ENCODE measurements at regions not wholly inside any gene's neighbourhood (a gene's known extent, or its start where the extent isn't known, plus 50 kb on each side); places are given as distances from the start of the nearest gene placed in this dataset.

DNA sequence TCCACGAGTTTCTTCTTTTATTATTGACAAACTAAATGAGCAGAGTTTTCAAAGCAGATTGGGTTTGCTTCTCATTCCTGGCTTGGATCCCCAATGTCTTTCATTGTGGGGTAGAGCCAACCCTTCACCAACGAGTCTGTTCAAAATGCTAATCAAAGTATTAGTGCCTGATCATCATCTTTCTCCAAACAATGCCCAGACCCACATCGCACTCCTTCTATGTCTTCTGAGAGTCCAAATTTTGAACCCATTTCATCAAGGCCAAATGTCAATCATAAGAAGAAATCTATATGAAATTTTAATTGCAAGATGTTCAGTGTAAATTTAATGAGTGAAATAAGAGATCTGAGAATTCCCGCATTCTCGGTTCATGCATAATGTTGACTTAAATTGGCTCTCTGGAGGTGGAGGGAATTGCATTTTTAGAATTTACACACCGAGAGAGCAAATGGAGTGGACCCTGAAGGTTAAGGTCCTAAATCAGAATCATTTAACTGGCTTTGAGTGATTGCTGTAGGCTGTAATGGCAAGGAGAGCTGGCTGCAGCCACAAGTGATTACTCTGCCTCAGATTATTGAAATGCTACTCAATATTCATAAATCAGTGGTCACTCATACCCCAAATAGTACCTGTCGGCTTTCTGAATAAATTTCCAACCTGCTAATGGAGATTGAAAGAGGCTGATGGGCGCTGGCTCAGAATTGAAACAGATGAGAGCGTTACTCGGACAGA lies 602.9 kb downstream of the TYW1 start:
- TF ChIP-seq, protein P1, sequence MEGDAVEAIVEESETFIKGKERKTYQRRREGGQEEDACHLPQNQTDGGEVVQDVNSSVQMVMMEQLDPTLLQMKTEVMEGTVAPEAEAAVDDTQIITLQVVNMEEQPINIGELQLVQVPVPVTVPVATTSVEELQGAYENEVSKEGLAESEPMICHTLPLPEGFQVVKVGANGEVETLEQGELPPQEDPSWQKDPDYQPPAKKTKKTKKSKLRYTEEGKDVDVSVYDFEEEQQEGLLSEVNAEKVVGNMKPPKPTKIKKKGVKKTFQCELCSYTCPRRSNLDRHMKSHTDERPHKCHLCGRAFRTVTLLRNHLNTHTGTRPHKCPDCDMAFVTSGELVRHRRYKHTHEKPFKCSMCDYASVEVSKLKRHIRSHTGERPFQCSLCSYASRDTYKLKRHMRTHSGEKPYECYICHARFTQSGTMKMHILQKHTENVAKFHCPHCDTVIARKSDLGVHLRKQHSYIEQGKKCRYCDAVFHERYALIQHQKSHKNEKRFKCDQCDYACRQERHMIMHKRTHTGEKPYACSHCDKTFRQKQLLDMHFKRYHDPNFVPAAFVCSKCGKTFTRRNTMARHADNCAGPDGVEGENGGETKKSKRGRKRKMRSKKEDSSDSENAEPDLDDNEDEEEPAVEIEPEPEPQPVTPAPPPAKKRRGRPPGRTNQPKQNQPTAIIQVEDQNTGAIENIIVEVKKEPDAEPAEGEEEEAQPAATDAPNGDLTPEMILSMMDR (IDR thresholded peaks at IDR 0.05; ENCODE audit: low read length, missing control alignments) = no peak
- DNase-seq (ENCODE audit: low read depth) = no peak
- no peak overlapping the region for H3K4me3 ChIP-seq (replicated peaks; ENCODE audit: low read depth, low read length)

DNA sequence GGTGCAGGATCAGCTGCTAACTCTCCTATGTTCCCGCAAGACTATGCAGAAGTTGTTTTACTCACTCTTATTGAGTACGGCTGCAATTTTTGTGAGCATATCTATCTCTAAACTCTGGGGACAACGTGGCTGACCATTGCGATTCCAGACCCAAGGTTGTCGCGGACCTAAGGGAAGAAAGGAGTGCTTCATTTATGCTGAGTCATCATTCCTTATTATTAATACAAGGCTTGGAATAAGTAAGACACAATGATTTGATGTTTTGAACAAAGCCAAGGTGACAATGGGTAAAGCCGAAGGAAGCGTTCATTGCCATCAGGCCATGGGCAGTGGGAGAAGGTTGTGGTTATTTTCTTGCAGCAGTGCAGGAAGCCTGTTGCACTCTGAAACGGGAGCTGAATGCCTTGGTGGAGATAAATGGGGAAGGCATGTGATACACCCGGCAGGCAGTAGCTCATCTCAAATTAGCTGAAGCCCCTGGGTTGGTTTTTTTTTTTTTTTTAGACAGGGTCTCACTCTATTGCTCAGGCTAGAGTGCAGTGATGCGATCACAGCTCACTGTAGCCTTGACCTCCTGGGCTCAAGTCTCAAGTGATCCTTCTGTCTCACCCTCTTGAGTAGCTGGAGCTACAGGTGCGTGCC lies 605.7 kb downstream of the TYW1 start:
- DNase-seq (ENCODE audit: low read depth) = no peak
- TF ChIP-seq, protein P1 (IDR thresholded peaks at IDR 0.05; ENCODE audit: low read length, missing control alignments) = no peak
- no peak overlapping the region for H3K4me3 ChIP-seq (replicated peaks; ENCODE audit: low read depth, low read length)

DNA sequence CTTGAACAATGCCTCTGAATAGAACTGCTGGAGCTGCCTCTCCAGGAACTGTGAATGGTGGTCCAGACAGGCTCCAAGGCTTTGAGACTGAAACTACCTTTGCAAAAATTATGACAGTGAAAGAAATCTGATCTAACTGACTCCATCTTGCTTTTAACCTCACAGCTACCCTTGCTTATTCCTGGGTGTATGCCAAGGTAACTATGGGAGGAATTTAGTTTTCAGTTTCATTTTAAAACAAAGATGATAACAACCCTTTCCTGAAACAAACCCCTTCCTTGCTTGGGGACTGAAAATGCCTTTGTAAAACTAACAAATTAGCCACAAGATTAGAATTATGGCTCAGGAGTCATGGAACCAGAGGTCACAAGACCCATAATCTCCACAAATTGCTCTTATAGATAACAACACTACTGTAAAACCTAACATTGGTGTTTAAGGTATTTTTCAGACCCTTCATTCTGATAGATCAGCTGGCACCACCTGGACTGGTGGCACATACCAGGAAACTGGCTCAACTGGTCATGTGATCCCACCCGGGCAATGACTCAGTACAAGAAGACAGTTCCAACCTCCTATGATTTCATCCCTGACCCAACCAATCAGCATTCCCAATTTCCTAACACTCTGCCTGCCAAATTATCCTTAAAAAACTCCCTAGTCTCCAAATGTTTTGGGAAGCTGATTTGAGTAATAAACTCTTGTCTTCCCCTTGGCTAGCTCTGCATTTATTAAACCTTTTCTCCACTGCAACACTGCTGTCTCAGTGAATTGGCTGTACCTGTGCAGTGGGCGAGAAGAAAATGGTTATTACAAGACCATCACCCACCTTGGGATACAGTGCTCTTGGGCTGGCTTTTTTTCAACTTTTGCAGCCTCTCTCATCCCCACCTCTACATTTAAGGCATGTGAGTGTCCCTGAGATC lies 608.1 kb downstream of the TYW1 start:
- TF ChIP-seq, protein P1 (IDR thresholded peaks at IDR 0.05; ENCODE audit: low read length, missing control alignments) = no peak
- H3K4me3 ChIP-seq (replicated peaks; ENCODE audit: low read depth, low read length) = no peak overlapping the region
- DNase-seq (ENCODE audit: low read depth) = no peak

DNA sequence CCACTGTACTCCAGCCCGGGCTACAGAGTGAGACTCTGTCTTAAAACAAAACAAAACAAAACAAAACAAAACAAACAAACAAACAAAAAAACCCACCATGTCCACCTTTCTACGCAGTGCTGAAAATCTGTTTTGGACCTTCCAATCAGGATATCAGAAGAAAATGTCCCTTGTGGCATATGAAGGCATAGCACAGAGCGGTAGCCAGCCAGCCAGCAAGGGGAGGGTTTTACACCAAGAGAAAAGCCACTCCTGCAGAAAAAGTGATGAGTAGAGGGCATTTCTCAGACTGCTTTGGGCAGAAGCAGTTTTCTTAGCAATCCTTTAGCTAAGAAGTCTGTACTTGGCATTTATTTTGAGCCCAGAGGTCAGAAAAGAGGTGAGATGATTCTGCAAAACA lies 612.2 kb downstream of the TYW1 start:
- DNase-seq (ENCODE audit: low read depth) = no peak
- no peak overlapping the region for H3K4me3 ChIP-seq (replicated peaks; ENCODE audit: low read depth, low read length)
- TF ChIP-seq, protein P1 (IDR thresholded peaks at IDR 0.05; ENCODE audit: low read length, missing control alignments) = no peak

DNA sequence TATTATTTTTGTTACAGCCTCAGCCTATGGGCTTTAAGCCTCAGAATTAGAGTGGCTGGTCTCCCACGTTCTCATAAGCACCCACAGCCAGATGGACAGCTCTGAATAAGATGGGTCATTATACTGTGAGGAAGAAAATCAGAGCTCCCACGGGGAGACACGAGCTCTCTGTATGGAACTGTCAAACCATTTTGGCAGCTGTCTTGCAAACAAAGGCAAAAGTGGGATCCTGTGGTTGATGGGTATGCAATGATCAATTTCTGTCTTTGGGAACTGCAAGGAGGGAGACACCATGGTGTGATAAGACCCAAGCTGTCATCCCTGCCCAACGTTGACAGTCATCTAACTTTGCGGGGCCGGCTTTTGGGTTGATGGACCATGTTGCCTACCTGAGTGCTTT lies 614.3 kb downstream of the TYW1 start:
- DNase-seq (ENCODE audit: low read depth) = no peak
- H3K4me3 ChIP-seq (replicated peaks; ENCODE audit: low read depth, low read length) = no peak overlapping the region
- TF ChIP-seq, protein P1 (IDR thresholded peaks at IDR 0.05; ENCODE audit: low read length, missing control alignments) = no peak

DNA sequence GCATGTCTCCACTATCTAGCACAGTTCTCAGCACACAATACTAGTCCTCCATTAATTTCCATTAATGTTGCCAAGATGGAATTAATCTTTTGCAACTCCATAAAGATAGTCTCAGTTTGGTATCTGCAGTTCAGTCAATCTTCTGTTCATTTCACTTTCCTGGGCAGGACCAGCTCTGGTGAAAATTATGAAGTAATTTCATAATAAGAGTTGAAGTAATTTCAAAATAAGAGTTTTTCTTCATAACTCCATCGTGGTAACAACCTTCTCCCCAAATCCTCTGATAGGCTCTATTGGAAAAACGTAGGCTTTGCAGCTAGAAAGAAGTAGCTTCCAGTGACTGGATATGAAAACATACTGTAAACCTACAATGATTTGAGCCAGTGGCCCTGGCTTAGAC lies 618.2 kb downstream of the TYW1 start:
- no peak overlapping the region for H3K4me3 ChIP-seq (replicated peaks; ENCODE audit: low read depth, low read length)
- TF ChIP-seq, protein P1 (IDR thresholded peaks at IDR 0.05; ENCODE audit: low read length, missing control alignments) = no peak
- DNase-seq (ENCODE audit: low read depth) = no peak
